ENCODE measurements at regions not wholly inside any gene's neighbourhood (a gene's known extent, or its start where the extent isn't known, plus 50 kb on each side); places are given as distances from the start of the nearest gene placed in this dataset.
"Not testable (repeated sequence)": the region's sequence is repeated elsewhere in the genome, so short reads cannot be mapped to it uniquely, and the experiment has no call there.

GRCh38 chrX:139020801-139021200 is 309.3 kb upstream of the FGF13 start:
- no peak for DNase-seq

GRCh38 chrX:139018436-139018835 is 306.9 kb upstream of the FGF13 start:
- DNase-seq, result no peak

- DNase-seq, result no peak
Observed at GRCh38 chrX:139015627-139016026, 304.1 kb upstream of the FGF13 start.

- no peak for DNase-seq
Observed at GRCh38 chrX:139008185-139008584, 296.7 kb upstream of the FGF13 start.

- DNase-seq, result not testable (repeated sequence)
Observed at GRCh38 chrX:139003856-139004527, 292.5 kb upstream of the FGF13 start.

- DNase-seq, result no peak
Observed at GRCh38 chrX:139002319-139002718, 290.8 kb upstream of the FGF13 start.

GRCh38 chrX:138996268-138996667 is 284.8 kb upstream of the FGF13 start:
- DNase-seq, result no peak

- DNase-seq, result no peak
Observed at GRCh38 chrX:138995458-138995857, 283.9 kb upstream of the FGF13 start.

- not testable (repeated sequence) for DNase-seq
Observed at GRCh38 chrX:138990425-138990824, 278.9 kb upstream of the FGF13 start.

- no peak for DNase-seq
Observed at GRCh38 chrX:138986866-138987265, 275.3 kb upstream of the FGF13 start.

- DNase-seq, result no peak
Observed at GRCh38 chrX:138986235-138986634, 274.7 kb upstream of the FGF13 start.

GRCh38 chrX:138982365-138982764 is 270.8 kb upstream of the FGF13 start:
- DNase-seq, result no peak

- no peak for DNase-seq
Observed at GRCh38 chrX:138964501-138964900, 253.0 kb upstream of the FGF13 start.

- DNase-seq, result not testable (repeated sequence)
Observed at GRCh38 chrX:138962419-138962818, 250.9 kb upstream of the FGF13 start.

- no peak for DNase-seq
Observed at GRCh38 chrX:138954976-138955375, 243.5 kb upstream of the FGF13 start.

- no peak for DNase-seq
Observed at GRCh38 chrX:138946926-138947325, 235.4 kb upstream of the FGF13 start.

GRCh38 chrX:138945219-138945618 is 233.7 kb upstream of the FGF13 start:
- DNase-seq, result no peak

GRCh38 chrX:138939038-138939437 is 227.5 kb upstream of the FGF13 start:
- DNase-seq, result no peak

- DNase-seq, result no peak
Observed at GRCh38 chrX:138938003-138938402, 226.5 kb upstream of the FGF13 start.

GRCh38 chrX:138931212-138931611 is 219.7 kb upstream of the FGF13 start:
- DNase-seq, result no peak

- DNase-seq, result no peak
Observed at GRCh38 chrX:138930583-138930945, 219.0 kb upstream of the FGF13 start.

- DNase-seq, result no peak
Observed at GRCh38 chrX:138929926-138930582, 218.5 kb upstream of the FGF13 start.

GRCh38 chrX:138928737-138929459 is 217.4 kb upstream of the FGF13 start:
- DNase-seq, result no peak

GRCh38 chrX:138925330-138925729 is 213.8 kb upstream of the FGF13 start:
- no peak for DNase-seq
